ENCODE measurements at regions not wholly inside any gene's neighbourhood (a gene's known extent, or its start where the extent isn't known, plus 50 kb on each side); places are given as distances from the start of the nearest gene placed in this dataset.

DNA sequence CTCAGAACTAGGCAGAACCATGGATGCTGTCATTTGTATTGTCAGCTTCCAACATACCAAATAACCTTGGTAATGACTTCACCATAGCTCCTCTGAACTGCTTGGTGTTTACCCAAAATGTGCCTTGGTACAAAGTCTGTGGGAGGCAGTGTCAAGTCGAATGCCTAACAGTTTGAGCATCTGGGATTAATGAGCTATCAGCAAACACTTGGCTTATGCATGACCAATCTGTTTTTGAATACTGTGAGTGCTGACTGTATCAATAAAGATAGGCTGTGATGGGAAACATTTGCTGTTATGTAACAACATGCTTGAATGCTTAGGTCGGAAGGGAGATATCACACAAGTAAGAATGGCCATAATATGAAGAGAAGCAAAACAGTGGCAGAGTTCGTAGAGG is 455.4 kb downstream of the CMPK2 start:
- no peak for DNase-seq (ENCODE audit: low read depth in 3 of 3)

DNA sequence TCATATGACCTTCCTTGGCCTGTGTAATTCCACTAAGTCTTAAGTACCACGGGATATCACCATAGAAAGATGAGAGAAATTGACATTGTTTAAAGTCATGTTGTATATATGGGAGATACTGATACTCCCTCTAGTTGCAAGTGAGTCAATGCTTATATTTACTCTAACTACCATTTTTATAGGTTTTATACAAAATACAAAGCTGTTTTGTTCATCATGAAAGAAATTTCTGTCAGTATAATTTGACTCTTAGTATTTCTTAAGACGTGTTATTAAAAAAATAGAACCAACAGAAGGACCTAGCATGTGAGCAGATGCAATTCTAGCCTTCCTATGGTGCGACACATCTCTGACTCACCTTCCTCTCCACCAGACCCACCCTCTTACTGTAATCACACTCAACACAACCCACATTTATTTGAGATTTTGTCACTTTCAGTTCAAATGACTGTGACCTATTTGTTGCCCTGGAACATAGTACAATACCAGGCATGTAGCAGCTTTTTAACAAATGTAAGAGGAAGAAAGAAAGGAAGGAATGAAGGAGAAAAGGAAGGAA is 453.1 kb downstream of the CMPK2 start:
- DNase-seq (ENCODE audit: low read depth in 3 of 3), result no peak

DNA sequence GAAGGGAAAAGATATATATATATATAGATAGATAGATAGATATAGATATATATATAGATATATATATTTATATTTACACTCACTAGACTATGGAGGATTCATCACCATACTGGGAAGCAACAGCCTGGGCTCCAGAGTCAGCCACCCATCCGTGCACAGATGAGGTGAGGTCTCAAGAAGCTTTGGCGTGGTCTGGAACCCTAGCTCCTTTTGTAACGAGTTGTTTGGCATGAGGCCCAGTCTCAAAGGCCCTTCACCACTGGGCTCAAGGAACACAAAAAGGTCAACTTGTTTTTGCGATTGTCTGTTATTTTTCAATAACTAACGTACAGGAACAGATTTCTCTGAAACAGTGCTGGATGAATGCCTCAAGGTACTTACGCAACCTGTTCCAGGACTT is 448.7 kb downstream of the CMPK2 start:
- DNase-seq (ENCODE audit: low read depth in 3 of 3), result no peak

DNA sequence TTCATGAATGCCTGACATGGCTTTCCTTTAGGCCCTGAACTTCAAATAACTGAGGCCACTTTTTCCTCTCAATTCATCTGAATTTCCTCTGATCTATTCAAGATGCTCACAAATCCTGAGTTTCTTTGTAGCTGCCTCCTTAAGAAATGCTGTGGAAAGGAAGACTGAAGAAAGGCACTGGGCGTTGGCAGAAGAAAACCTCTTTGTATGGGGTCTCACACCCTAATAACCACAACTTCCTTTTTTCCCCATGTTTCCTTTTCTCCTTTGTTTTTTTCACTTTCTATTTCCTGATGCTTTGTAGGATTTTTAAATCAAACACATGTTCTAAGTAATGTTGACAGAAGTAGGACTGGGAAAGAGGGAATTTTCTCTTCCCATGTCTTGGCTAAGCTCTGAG is 447.4 kb downstream of the CMPK2 start:
- DNase-seq (ENCODE audit: low read depth in 3 of 3), result no peak

DNA sequence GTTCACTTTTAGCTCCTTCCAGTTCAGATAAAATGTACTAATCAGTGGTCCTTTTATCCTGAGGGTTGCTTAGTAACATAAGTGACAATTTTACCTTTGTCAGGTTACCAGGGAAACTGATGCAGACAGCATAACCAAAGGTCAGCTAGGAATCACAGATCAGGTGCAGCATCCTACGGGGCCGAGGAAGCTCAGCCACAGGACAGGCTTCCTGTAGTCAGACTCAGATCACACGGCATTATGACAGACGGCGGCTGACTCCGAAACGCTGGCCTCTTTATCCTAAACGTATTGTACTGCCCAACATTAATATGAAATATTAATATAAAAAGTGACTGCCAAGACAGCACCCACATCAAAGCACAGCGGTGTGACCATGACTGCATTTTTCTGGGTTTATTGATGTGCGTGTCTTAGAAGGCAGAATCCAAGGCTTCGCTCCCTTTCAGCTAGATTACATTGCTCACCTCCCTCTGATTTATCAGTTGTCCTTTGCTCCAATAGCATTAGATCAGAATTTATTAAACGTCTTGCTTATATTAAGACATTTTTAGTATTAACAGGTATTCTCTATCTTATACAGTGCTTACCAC is 444.5 kb downstream of the CMPK2 start:
- DNase-seq (ENCODE audit: low read depth in 3 of 3), result no peak

DNA sequence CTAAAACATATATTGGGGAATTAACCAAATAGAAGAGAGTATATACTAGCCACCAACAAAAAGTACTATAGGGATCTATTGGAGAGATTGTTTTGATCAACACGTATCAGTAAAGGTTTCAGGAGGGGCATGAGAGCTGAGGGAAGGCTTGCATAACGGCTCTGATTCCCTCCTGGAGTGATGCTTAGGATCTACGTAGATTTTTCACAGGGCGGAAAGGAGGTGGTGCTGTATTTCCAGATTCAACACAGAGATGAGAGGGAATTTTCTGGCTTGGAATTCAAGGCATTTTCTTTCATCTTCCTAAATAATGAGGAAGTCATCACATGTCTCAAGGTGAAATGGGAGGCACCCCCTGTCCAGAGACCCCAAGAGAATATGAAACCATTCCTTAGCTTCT is 443.8 kb downstream of the CMPK2 start:
- DNase-seq (ENCODE audit: low read depth in 3 of 3), result no peak

DNA sequence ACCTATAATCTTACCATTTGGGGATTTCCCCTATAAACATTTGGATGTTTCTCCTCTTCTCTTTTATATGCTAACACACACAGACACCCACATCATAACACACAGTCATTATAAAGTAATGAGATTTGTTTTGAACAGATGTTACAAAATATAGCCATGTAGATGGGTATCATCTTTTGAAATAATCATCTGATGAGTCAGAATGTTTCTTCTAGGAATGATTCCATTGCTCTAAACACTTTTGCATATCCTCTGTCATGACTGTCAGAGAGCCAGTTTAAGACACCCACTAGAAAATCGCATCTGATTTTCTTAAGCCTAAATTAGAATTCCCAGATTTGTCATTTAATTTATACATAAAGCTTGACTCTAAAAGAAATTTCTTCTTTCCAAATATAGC is 442.6 kb downstream of the CMPK2 start:
- DNase-seq (ENCODE audit: low read depth in 3 of 3), result no peak

DNA sequence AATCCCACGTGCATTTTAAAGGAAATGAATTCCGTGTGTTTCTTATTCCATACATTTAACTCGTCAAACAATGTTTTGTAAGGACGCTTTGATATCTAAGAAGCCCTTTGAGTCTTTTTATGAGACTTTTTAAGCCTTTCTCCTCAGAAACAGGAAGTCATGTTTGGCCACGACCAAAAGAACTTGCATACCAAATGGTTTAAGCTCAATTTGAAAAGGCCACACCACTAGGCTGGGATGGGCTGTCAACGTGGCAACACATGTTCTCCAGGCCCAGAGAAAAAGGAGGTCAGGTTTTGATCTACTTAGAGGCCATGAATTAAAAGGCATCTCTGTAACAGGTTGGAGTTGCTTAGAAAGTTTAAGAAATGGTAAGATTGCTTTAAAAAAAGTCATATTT is 441.8 kb downstream of the CMPK2 start:
- no peak for DNase-seq (ENCODE audit: low read depth in 3 of 3)

DNA sequence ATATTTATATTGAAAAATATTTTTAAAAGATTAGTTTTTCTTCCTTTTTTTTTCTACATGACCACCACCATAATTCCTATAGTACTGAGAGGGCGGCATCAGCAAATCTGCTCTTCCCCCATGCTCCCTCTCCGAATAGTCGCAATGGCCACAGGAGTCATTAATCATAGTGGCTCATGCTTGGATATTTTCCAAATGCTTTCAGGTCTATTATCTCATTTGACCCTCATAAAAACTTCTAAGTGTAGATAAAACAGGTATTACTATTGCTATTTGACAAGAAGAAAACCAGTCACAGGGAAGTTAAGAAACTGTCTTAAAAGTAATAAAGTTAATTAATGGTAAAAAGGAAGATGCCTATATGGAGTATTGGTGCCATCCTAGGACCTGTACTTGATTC is 440.7 kb downstream of the CMPK2 start:
- no peak for DNase-seq (ENCODE audit: low read depth in 3 of 3)

DNA sequence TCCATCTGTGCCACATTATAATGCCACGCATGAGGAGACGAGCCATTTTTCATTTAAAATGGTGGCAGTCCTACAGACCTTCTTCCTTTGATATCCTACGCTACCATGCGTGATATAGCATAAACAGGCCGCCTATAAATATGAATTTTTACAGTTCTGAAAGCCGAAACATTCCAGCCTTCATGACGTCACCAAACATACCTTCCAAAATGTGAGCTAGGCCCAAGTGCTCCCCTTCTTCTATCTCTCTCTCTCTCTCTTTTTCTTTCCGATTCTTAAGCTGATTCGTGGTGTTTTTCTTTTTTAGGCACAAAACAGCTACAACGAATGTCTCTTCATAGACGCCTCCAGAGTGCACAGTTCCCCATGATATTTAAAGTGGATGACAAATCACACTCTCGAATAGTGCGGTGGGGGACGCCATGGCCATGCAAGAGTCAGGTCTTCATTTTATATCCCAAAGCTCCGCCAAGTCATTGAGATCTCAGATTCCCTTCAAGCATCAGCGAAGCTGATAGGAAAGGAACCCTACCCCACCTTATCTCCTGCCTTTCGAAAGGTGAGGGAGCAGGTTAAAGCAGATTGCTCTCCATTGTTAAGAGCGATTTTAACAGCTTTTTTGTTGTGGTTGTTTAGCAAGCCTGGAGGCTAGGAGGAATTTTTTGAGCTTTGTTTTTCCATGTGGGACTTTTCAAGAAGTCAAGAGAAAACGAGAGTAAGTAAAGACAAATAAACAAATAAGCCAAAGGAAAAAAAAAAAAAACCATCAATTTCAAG is 436.3 kb downstream of the CMPK2 start:
- no peak for DNase-seq (ENCODE audit: low read depth in 3 of 3)

DNA sequence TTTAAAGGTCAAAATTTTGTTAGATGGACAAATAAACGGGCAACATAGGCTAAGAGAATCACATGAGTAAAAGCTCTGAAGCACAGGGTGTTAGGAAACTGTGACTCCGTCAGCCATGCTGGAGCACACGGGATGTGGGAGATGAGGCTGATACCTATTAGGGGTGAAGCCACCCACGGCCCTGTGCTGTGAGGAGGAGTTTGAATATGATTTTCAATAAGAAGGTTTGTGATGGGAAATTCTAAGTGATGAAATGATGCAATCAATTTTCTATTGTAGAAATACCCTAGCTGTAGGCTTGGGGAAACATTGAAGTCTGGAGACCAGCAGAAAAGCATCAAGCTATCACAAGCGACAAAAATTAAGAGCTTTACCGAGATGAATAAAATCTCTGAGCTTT is 431.3 kb downstream of the CMPK2 start:
- DNase-seq (ENCODE audit: low read depth in 3 of 3), result no peak

DNA sequence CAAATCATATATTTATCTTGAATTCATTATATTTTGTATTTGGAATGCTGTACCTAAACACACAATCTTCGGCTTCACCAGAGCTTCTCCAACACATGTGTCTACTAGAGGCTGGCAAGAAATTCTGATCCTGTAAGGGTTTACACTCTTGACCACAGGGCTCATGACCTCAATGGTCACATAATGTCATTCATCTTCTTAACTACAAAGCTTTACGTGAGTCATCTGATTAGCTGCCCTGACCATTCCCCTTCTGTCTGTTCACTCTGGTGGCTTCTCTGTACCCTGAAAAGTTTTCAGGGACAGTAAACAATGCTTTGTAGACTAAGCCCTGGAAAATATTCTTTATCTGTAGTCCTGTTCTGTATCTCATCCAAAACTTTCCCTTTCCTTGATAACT is 423.9 kb downstream of the CMPK2 start:
- no peak for DNase-seq (ENCODE audit: low read depth in 3 of 3)

DNA sequence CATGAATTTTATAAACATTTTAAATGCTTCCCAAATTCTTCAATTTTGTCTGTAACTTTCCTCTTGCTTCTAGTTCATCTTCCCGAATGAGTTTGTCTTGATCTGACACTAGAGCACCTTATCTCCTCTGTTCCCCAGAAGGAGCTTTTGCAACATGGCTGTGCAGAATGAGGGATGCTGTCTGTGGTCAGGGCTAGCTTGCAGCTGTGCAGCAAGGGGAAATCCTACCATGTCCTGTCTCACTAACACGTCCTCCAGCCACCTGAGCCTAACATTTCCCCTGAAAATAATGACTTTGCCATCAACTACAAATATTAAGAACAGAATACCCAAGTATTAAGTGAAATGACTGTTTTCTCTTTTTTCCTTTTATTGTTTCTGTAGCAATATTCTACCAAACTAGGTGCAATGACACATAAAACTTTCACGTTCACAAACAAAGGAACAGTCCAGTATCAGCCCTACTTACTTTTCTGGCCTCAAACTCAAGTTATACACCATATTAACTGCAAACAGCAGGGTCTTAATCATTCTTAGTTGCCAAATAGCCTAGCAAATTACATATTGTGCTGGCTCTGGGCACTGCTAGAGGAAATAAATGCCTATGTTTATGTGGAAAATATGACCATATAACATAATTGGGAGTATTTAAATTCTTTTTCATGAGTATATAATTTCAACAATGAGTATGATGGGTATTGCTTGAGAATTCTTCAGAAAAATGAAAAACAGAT is 423.3 kb downstream of the CMPK2 start:
- no peak for DNase-seq (ENCODE audit: low read depth in 3 of 3)

DNA sequence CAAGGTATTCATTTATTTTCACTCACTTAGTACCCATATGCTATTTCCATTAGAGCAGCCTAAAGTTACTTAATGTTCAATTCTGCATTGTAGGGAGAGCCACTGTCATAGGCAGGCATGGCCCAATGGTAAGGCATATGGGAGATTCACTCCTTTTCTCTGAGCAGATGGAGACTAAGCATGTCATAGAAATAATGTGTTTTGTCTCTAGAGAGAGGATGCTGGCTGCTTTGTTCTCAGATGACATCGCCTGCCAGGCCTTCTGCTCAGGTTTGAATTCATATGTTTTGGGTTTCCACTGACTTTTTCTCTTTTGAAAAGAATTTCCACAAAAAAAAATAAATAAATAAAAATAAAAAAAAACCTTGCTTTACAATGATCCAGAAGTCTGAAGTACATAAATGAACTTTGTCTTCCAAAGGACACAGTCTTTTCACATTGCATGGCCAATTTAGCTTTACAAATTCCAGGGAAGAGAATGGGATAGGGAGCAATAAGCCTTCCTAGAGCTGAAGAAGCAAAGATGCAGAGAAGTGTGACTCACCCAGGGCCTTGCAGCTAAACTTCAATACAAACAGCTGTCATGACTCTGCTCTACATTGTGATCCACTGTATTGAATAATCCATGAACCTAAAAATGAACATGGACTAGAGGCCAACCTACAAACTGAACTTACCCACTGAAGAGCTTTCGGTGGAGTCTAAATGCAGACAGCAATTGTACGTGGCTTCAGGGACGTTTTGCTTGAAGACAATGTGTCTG is 422.5 kb downstream of the CMPK2 start:
- no peak for DNase-seq (ENCODE audit: low read depth in 3 of 3)

DNA sequence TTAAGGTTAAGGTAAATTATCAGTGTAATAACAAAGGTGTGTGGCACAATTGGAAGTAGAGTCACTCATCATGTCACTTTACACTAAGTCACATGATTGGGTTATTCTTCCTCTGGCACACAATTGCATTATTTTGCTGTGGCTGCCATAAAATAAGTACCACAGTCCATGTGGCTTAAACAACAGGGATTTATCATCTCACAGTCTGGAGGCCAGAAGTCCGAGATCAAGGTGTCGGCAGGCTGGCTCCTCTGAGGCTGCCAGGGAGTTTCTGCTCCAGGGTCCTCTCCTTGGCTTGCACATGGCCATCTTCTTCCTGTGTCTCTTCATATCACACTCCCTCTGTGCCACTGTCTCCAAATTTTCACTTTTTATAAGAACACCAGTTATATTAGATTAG is 421.2 kb downstream of the CMPK2 start:
- no peak for DNase-seq (ENCODE audit: low read depth in 3 of 3)

DNA sequence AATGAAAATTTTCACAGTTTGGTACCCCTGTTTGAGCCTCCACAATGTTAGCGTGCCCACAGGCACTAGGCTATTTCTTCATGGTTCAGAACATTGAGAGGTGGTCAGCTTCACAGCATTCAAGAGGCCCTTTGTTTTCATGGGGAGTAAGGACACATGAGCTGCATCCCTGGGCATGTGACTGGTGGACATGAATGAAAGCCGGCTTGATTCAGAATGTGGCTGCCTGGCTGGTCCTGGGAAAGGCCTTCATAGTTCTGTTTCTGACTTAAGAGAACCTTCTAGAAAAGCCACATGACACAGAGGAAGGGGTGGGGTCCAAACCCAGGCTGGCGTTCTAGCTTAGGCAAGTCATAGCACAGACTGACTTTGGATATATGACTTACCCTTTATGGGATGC is 420.6 kb downstream of the CMPK2 start:
- DNase-seq (ENCODE audit: low read depth in 3 of 3), result no peak

DNA sequence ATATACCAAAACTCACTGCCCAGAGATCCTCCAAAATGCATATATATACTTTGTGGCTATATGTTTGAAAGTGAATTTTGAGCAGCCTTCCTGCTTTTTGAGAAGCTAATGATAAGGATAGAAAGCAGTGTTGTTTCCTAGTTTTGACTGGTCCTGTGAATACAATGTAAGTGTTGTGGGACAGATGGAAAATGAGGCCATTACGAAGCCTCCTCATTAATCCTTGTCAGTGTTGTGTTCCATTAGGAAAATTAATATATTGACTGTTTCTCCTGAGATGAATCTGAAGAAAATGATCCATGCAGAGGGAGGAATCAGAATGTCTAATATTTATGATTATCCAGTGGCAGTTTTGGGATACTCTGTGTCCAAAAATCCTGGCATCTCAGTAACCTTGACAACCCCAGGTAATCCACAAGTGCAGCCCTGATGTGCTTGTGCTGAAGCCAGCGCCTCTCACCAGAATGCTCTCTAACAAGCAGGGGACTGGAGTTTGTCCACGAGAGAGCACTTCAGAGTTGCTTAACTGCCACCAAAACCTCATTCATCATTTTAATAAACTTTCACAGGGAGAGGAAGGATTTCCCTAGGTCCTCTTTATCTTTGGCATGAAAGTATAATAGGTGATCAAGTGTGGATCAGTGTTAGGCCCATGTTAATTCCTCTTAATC is 418.6 kb downstream of the CMPK2 start:
- no peak for DNase-seq (ENCODE audit: low read depth in 3 of 3)

DNA sequence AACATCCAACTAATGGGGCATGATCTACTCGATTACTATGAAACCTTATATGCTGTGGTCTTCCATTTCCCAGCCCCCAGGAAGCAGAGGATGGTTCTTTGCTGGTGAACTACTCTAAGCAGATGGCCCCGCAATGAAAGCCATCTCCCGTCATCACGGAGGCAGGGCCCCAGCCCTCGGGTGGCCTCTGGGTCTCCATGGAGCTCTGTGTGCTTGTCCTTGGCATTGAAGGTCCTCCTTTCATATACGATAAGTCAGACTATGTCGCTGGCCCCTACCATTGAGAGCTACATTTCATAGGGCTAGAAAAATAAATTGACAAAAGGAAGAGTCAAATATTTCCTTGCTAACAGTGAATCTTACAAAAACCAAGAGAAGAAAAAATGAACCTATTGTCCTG is 416.8 kb downstream of the CMPK2 start:
- DNase-seq (ENCODE audit: low read depth in 3 of 3), result no peak

DNA sequence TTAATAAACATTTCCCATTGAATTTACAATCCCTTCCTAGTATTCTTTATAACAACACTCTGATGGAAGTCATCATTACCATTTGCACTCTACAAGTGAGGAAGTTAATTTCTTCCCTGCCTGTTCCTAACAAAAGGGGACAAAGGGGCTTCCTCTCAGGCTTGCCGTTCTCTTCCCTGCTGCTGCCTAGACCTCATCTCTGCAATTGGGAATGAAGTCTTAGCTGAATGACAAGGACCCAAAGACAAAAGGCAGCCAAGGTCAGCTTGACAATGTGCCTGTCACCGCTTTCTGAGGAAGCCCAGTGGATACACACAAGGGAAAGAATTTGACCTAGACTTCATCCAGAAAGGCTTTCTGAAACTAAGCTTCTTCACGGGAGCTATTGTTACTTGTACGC is 416.4 kb downstream of the CMPK2 start:
- DNase-seq (ENCODE audit: low read depth in 3 of 3), result no peak

DNA sequence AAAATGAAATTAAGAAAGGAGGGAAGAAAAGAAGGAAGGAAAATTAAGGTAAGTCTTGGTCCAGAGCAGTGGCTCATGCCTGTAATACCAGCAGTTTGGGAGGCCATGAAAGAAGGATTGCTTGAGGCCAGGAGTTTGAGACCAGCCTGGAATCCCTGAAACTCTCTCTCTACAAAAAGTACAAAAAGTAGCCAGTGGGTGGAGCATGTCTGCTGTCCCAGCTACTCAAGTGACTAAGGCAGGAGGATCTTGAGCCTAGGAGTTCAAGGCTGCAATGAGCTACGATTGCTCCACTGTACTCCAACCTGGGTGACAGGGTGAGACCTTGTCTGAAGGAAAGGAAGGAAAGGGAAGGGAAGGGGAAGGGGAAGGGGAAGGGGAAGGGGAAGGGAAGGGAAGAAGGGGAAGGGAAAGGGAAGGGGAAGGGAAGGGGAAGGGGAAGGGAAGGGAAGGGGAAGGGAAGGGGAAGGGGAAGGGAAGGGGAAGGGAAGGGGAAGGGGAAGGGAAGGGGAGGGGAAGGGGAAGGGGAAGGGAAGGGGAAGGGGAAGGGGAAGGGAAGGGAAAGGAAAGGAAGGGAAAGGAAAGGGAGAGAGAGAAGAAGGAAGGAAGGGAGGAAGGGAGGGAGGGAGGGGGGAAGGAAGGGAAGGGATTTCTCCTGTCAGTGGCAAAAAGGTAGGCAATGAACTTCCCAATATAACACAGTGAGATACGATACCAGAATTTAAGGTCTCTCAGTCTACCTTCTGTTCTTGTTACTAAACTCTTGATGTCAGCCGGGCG is 412.8 kb downstream of the CMPK2 start:
- no peak for DNase-seq (ENCODE audit: low read depth in 3 of 3)

Measured in stimulated activated CD4-positive, alpha-beta T cell treated with anti-CD3 and anti-CD28 coated beads, TNF-alpha, amount 100 ng/mL, for 48 hours (primary cell).